Thymus (tissue), 11 donors: ENCODE measurements at regions not wholly inside any gene's neighbourhood (a gene's known extent, or its start where the extent isn't known, plus 50 kb on each side); places are given as distances from the start of the nearest gene placed in this dataset.

Source experiments
- DNase-seq, 9 donors: peaks; one replicate each; pipeline ENCODE4 v3.0.0-alpha.2; 2013; ENCODE audit warnings: low spot score in 9 of 9, low read depth in 6 of 9, missing footprints in 1 of 9
- H3K27ac ChIP-seq, 2 donors: one replicate each; pipeline ENCODE4 v1.5.1; 2013; ENCODE audit warnings: control low read depth in 1 of 2, low read depth in 1 of 2, low read length in 1 of 2, mild to moderate bottlenecking in 1 of 2, moderate library complexity in 1 of 2
- H3K27me3 ChIP-seq, 2 donors: one replicate each; pipeline ENCODE4 v1.5.1; 2013; ENCODE audit warnings: low read length in 1 of 2; ENCODE audit not compliant: control insufficient read depth in 2 of 2, insufficient read depth in 1 of 2
- H3K36me3 ChIP-seq, 2 donors: one replicate each; pipeline ENCODE4 v1.5.1; 2013; ENCODE audit warnings: low read length in 1 of 2, mild to moderate bottlenecking in 1 of 2, moderate library complexity in 1 of 2; ENCODE audit not compliant: control insufficient read depth in 2 of 2, insufficient read depth in 2 of 2
- H3K4me1 ChIP-seq, 2 donors: one replicate each; pipeline ENCODE4 v1.5.1; 2013; ENCODE audit warnings: low read length in 2 of 2; ENCODE audit not compliant: control insufficient read depth in 2 of 2, insufficient read depth in 2 of 2
- H3K4me3 ChIP-seq, 2 donors: one replicate each; pipeline ENCODE4 v1.5.1; 2013; ENCODE audit warnings: low read length in 2 of 2, control low read depth in 1 of 2, mild to moderate bottlenecking in 1 of 2
- H3K9me3 ChIP-seq, 2 donors: one replicate each; pipeline ENCODE4 v1.5.1; 2013; ENCODE audit warnings: low read length in 1 of 2, mild to moderate bottlenecking in 1 of 2; ENCODE audit not compliant: control insufficient read depth in 2 of 2, insufficient read depth in 1 of 2
- WGBS: extraction: QIAGEN DNeasy Blood & Tissue Kit; methylation state at CpG from one replicate; pipeline ENCODE4 v1.1.7; 2013; 5-methylcytosine and 5-hydroxymethylcytosine counted together
- donor health status: healthy.

DNA sequence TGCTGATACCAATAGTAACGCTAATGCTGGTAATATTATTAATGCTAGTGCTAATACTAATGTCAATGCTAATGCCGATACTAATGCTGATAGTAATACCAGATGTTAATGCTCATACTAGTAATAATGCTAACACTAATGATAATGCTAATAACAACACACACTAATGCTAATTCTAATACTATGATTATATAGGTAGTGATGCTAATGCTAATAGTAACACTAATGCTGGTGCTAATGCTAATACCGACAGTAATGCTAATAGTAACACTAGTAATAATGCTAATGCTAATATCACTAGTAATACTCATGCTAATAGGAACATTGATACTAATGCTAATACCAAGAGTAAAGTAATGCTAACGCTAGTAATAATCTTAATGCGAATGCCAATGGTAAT lies 406.4 kb upstream of the RNF32 start:
- H3K9me3 ChIP-seq, result no peaks in the 10 kb centered on the region
- WGBS, result 98% methylated on average over 5 of the region's 5 CpGs
- DNase-seq, result no peak
- no peak overlapping the region for H3K27ac ChIP-seq
- no peaks in the 10 kb centered on the region for H3K4me1 ChIP-seq
- no peak overlapping the region for H3K4me3 ChIP-seq
- no peaks in the 10 kb centered on the region for H3K36me3 ChIP-seq
- no peaks in the 10 kb centered on the region for H3K27me3 ChIP-seq

DNA sequence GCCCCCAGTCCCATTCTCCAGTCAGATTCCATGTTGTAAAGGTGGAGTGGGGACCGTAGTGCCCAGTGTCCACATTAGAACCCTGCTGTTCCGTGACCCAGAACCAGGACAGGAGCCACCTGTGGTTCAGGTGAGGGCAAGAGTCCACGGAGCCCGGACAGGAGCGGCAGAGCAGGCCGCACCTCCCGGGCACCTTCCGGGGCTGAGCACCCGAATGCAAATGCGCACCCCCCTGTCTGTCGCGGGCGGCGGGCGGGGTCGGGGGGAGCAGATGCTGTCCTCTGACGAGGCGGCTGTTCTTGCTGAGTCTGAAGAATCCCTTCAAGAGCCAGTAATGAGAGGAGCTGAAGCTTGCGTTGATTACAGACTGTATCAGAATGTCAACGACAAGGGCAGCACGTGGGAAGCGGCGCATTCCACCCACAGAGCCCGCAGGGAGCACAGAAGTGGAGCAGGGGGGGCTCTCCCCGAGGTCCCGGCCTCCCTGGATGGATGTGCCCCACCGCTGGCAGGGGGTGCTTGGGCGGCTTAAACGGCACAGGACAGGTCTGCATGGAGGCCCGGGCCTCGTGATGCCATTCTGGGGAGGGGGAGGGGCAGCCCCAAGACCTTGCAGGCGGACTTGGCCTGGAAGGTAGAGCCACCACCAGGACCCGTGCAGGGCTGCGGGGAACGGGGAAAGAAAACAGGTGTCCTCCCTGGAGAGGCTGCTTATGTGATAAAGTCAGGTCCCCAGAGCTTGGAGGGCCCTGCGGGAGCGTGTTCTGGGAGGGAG lies 407.5 kb upstream of the RNF32 start:
- Histone ChIP-seq H3K27me3 (no peaks in the 10 kb centered on the region), H3K9me3 (no peaks in the 10 kb centered on the region), H3K36me3 (no peaks in the 10 kb centered on the region), H3K27ac (no peak overlapping the region), H3K4me1 (no peaks in the 10 kb centered on the region), H3K4me3 (no peak overlapping the region)
- no peak for DNase-seq
- WGBS, result 95% methylated on average over 37 of the region's 37 CpGs

DNA sequence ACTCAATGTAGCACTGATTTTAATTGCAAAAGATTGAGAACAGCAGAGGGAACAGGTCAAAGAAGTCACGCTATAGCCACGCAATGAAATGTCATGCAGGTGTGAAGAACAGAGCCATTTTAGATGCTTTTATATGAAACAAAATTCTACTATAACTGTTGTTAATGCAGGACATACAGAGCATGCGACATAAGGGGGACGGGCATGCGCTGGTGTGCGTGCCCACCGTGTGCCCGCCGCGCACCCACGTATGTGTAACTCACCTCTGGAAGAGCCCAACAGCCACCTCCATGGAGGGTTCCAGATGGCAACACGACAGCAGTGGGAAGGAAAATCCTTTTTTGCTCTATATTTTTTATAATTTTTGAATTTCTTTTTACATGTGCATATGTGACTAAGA lies 410.0 kb upstream of the RNF32 start:
- Histone ChIP-seq H3K27me3 (no peaks in the 10 kb centered on the region), H3K36me3 (no peaks in the 10 kb centered on the region), H3K27ac (no peak overlapping the region), H3K4me3 (no peak overlapping the region), H3K4me1 (no peaks in the 10 kb centered on the region), H3K9me3 (no peaks in the 10 kb centered on the region)
- DNase-seq, result no peak
- 95% methylated on average over 12 of the region's 12 CpGs for WGBS

DNA sequence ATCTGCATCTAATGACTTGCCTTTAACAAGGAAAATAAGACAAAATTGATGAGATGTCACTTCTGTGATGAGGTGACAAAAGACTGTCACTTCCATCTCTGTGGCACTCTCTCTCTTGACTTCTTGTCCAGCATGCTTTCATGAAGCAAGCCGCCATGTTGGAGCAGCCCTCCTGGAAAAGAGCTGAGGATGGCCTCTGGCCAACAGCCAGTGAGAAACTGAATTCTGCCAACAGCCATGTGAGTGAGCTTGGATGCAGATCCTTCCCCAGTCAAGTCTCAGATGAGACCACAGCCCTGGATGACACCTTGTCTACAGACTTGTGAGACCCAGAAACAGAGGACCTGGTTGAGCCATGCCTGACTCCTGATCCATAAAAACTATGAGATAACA lies 412.6 kb upstream of the SHH start:
- H3K4me3 ChIP-seq, result no peak overlapping the region
- no peak overlapping the region for H3K27ac ChIP-seq
- no peak for DNase-seq
- H3K9me3 ChIP-seq, result peaks cover 0 to 6% of the 10 kb centered on the region in 2 donors
- no peaks in the 10 kb centered on the region for H3K27me3 ChIP-seq
- no peaks in the 10 kb centered on the region for H3K4me1 ChIP-seq
- 91% methylated on average over 1 of the region's 1 CpG for WGBS
- H3K36me3 ChIP-seq, result no peaks in the 10 kb centered on the region

DNA sequence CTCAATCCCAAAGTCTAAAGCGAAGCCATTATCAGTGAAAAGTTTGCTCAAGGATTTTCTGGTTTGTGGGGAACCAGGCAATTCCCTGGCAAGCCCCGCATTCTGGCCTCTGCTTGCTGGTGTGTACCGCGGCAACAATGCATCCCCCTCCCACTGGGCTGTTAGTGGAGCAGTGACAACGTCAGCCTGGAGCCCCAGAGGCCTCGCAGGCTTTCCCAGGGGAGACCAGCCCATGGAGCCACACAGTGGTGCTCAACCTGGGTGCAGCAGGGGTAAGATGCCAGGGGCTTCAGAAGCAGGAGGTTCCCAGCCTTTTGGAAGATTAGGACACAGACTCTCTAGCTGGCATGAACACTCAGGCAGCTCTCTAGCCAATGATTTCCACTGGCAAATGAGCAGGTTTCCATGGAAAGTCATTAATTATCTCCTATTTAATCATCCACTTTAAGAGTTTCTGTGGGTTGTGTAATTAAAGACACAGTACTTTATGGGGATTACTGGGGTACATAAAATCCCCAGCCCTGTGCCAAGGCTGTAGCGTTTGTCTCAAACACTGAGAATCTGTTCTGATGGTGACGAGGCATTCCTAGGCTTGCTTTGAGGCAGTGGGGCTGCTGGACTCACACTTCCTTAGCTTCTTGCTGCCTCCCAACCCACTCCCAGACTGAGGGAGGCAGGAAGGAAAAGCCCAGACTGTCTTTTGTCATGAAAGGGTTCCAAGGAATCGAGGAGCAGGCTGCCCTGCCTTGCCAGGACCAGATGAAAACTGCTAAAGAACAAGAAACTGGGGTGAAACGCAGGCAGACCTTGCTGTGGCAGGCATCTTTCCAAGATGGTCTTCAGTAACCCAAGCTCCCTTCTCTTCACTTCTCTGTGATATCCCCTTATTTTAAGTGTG lies 411.9 kb upstream of the SHH start:
- 76% methylated on average over 10 of the region's 10 CpGs for WGBS
- Histone ChIP-seq H3K9me3 (peaks cover 0 to 6% of the 10 kb centered on the region in 2 donors), H3K36me3 (no peaks in the 10 kb centered on the region), H3K4me1 (no peaks in the 10 kb centered on the region), H3K27ac (no peak overlapping the region), H3K27me3 (no peaks in the 10 kb centered on the region), H3K4me3 (no peak overlapping the region)
- DNase-seq, result no peak

DNA sequence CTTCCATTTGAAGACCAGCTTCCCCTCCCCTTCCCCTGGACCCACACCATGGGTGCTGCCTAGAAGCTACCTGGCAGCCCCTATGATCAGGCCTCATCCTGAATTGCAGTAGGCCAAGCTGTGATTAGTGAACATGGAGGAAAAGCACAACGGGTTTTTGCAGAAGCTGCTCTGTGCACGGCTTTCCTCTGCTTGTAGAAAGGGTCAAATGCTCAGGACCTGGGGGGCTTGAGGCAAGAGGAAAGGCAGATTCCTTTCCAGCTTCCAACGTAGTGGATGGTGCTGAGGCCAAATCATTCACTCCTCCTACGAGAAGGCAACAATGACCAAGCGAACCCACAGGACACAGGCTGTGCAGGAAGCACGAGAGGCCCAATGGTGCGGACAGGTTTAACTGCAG lies 410.3 kb upstream of the SHH start:
- DNase-seq, result no peak
- 79% methylated on average over 7 of the region's 7 CpGs for WGBS
- Histone ChIP-seq H3K4me3 (no peak overlapping the region), H3K4me1 (no peaks in the 10 kb centered on the region), H3K27me3 (peaks cover 0 to 4% of the 10 kb centered on the region in 2 donors), H3K36me3 (no peaks in the 10 kb centered on the region), H3K9me3 (peaks cover 0 to 6% of the 10 kb centered on the region in 2 donors), H3K27ac (no peak overlapping the region)

DNA sequence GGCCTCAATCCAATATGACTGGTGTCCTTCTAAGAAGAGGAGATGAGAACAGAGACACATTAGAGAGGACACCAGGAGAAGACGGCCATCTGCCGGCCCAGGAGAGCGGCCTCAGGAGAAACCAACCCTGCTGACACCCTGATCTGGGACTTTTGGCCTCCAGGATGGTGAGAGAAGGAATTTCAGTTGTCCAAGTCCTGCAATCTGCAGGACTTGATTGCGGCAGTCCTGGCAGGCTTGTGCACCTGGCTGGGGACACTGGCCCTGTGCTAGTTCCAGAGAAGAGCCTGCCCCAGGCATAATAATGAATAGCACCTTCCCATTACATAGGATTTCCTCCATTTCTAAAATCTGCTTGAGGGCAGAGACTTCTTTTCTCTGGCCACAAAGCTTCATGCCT lies 409.9 kb upstream of the SHH start:
- Histone ChIP-seq H3K4me3 (no peak overlapping the region), H3K9me3 (peaks cover 0 to 6% of the 10 kb centered on the region in 2 donors), H3K36me3 (no peaks in the 10 kb centered on the region), H3K27me3 (peaks cover 0 to 6% of the 10 kb centered on the region in 2 donors), H3K27ac (no peak overlapping the region), H3K4me1 (no peaks in the 10 kb centered on the region)
- no peak for DNase-seq
- WGBS, result 96% methylated on average over 4 of the region's 4 CpGs

DNA sequence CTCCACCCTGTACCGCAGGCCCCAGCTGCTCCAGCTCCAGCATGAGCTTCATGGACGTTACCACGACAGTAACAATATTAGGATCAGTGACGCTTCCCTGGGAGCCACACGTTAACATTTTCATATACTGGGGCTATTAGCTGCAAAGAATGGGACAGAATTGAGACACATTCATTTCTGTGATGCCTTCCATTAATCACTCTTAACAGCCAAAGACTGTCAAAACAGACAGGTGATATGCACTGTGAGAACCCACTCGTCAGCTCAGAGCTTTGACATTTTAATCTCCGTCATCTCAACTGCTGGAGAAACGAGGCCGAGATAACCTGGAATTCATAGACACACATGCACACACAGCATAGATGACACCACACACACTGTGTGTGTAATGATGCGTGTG lies 408.4 kb upstream of the SHH start:
- WGBS, result 93% methylated on average over 10 of the region's 10 CpGs

DNA sequence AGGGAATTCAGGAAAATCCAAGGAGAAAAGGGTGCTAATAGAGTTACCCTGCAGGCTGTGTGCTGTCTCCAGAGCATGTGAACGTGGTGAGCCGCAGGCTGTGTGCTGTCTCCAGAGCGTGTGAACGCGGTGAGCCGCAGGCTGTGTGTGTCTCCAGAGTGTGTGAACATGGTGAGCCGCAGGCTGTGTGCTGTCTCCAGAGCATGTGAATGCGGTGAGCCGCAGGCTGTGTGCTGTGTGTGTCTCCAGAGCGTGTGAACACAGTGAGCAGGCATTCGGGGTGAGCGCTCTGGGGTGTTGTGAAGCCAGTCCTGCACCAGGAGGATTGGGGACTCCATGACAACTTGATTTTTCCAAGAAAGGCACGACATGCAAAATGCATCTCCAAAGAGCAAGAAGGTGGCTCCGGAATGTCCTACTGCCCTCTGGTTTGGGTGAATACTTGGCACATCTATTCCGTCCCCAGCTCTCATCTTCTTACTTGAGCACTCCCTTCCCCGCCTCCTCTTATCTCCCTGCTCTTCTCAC lies 407.9 kb upstream of the SHH start:
- Histone ChIP-seq H3K27me3 (peaks cover 0 to 6% of the 10 kb centered on the region in 2 donors), H3K4me3 (no peak overlapping the region), H3K4me1 (no peaks in the 10 kb centered on the region), H3K9me3 (peaks cover 0 to 6% of the 10 kb centered on the region in 2 donors), H3K36me3 (no peaks in the 10 kb centered on the region), H3K27ac (no peak overlapping the region)
- 92% methylated on average over 16 of the region's 16 CpGs for WGBS
- DNase-seq, result no peak

More for the DNA sequence above, 408.4 kb upstream of the SHH start:
- no peak for DNase-seq
- Histone ChIP-seq H3K27me3 (peaks cover 0 to 6% of the 10 kb centered on the region in 2 donors), H3K9me3 (peaks cover 0 to 6% of the 10 kb centered on the region in 2 donors), H3K4me3 (no peak overlapping the region), H3K36me3 (no peaks in the 10 kb centered on the region), H3K27ac (no peak overlapping the region), H3K4me1 (no peaks in the 10 kb centered on the region)
